Spleen (tissue), 11 donors: ENCODE measurements at regions not wholly inside any gene's neighbourhood (a gene's known extent, or its start where the extent isn't known, plus 50 kb on each side); places are given as distances from the start of the nearest gene placed in this dataset.

Experiments used
- DNase-seq: peaks from one replicate; pipeline ENCODE4 v3.0.0-alpha.2; 2020
- H3K27ac ChIP-seq, 8 donors: fragments of 200-600 bp; sonication (generic) in 7 of 8; 1 replicate in 4 of 8; 2 replicates in 4 of 8; pipeline versions ENCODE4 v1.5.0 to v1.8.0; 2016 to 2021; ENCODE audit warnings: inconsistent platforms in 4 of 8, mild to moderate bottlenecking in 4 of 8, moderate library complexity in 1 of 8
- H3K27me3 ChIP-seq, 7 donors: fragments of 200-600 bp; sonication (generic) in 6 of 7; replicated peaks in 1 of 7; 1 replicate in 4 of 7; 2 replicates in 3 of 7; pipeline versions ENCODE4 v1.5.0 to v1.8.0; 2016 to 2021; ENCODE audit warnings: inconsistent platforms in 3 of 7, mild to moderate bottlenecking in 1 of 7
- H3K36me3 ChIP-seq, 6 donors: fragments of 200-600 bp; sonication (generic) in 5 of 6; 1 replicate in 4 of 6; 2 replicates in 2 of 6; pipeline versions ENCODE4 v1.5.0 to v1.8.0; 2016 to 2021; ENCODE audit warnings: inconsistent platforms in 2 of 6
- H3K4me1 ChIP-seq, 6 donors: fragments of 200-600 bp; sonication (generic) in 5 of 6; 1 replicate in 3 of 6; 2 replicates in 3 of 6; pipeline versions ENCODE4 v1.5.0 to v1.8.0; 2016 to 2021; ENCODE audit warnings: inconsistent platforms in 3 of 6
- H3K4me3 ChIP-seq, 8 donors: fragments of 200-600 bp; sonication (generic) in 7 of 8; 1 replicate in 4 of 8; 2 replicates in 4 of 8; pipeline versions ENCODE4 v1.5.0 to v1.8.0; 2016 to 2021; ENCODE audit warnings: inconsistent platforms in 4 of 8, mild to moderate bottlenecking in 4 of 8, moderate library complexity in 2 of 8
- H3K9me3 ChIP-seq, 8 donors: fragments of 200-600 bp; sonication (generic) in 7 of 8; 1 replicate in 4 of 8; 2 replicates in 4 of 8; pipeline versions ENCODE4 v1.5.0 to v1.8.0; 2016 to 2021; ENCODE audit warnings: inconsistent platforms in 4 of 8
- POLR2A ChIP-seq, 3 donors: fragments of 450-650 bp; IDR thresholded peaks; one replicate each; pipeline ENCODE4 v1.5.1; 2017; ENCODE audit warnings: antibody characterized with exemption in 3 of 3, mild to moderate bottlenecking in 1 of 3
- POLR2AphosphoS5 ChIP-seq, 3 donors: sonication (generic); formaldehyde crosslinking; IDR thresholded peaks; one replicate each; pipeline ENCODE4 v1.5.1; 2017; ENCODE audit warnings: antibody characterized with exemption in 3 of 3
- WGBS, 5 donors: extraction: QIAGEN DNeasy Blood & Tissue Kit in 3 of 5; methylation state at CpG; one replicate each; pipeline versions ENCODE4 v1.1.5 to v1.1.7; 2013 to 2018; 5-methylcytosine and 5-hydroxymethylcytosine counted together
- intact Hi-C: fragments of 100-400 bp; cut with DNase I; formaldehyde crosslinking; loops from one replicate; pipeline ENCODE4 v1.15.0; 2023; ENCODE audit warnings: low total_unique reads
- TF ChIP-seq, protein P1 (sequence below), 11 experiments: fragments of 200-600 bp in 7 of 11; fragments of 450-650 bp in 4 of 11; sonication (generic) in 4 of 11; IDR thresholded peaks in 8 of 11; conservative IDR thresholded peaks in 3 of 11; 1 replicate in 7 of 11; 2 replicates in 4 of 11; pipeline versions ENCODE4 v1.4.0 to v1.8.0; 2016 to 2021; ENCODE audit warnings: antibody characterized with exemption in 11 of 11, inconsistent platforms in 4 of 11, mild to moderate bottlenecking in 1 of 11
- donor health status: healthy with polysubstance abuse.
- donor health status: DM: no; HTN: no; CAD: no; lungs with moderate emphysema.
- donor health status: DM: no; HTN: no; CAD: no.
- donor health status: Bipolar disorder and iron deficiency.
- donor health status: healthy.
- donor health status: DM: no; HTN: no; CAD: no.
- donor health status: DM: yes; HTN: yes; CAD: no.

- TF ChIP-seq POLR2AphosphoS5 (IDR thresholded peaks at IDR 0.05) (no peak), POLR2A (IDR thresholded peaks at IDR 0.05) (no peak)
- TF ChIP-seq, protein P1, sequence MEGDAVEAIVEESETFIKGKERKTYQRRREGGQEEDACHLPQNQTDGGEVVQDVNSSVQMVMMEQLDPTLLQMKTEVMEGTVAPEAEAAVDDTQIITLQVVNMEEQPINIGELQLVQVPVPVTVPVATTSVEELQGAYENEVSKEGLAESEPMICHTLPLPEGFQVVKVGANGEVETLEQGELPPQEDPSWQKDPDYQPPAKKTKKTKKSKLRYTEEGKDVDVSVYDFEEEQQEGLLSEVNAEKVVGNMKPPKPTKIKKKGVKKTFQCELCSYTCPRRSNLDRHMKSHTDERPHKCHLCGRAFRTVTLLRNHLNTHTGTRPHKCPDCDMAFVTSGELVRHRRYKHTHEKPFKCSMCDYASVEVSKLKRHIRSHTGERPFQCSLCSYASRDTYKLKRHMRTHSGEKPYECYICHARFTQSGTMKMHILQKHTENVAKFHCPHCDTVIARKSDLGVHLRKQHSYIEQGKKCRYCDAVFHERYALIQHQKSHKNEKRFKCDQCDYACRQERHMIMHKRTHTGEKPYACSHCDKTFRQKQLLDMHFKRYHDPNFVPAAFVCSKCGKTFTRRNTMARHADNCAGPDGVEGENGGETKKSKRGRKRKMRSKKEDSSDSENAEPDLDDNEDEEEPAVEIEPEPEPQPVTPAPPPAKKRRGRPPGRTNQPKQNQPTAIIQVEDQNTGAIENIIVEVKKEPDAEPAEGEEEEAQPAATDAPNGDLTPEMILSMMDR (IDR thresholded peaks at IDR 0.05 in 8 of 11, conservative IDR thresholded peaks at IDR 0.05 in 3 of 11): no peak
- peaks cover 0 to 22% (median 2%) of the 10 kb centered on the region in 8 donors for H3K9me3 ChIP-seq
- no peaks in the 10 kb centered on the region for H3K4me1 ChIP-seq
- H3K27me3 ChIP-seq: peaks cover 0 to 18% (median 0%) of the 10 kb centered on the region in 7 donors
- peak overlapping the region in 1 of 8 donors; percentile 6 for H3K4me3 ChIP-seq
- WGBS, 5 donors: 13 to 38% (median 20%) methylated on average over 33 to 49 of the region's 49 CpGs
- intact Hi-C loops: no loop called here
- no peak for DNase-seq
- H3K27ac ChIP-seq: no peak overlapping the region
- no peaks in the 10 kb centered on the region for H3K36me3 ChIP-seq
Observed at GRCh38 chr7:52088008-52088901, 771.6 kb upstream of the COBL start.

DNA sequence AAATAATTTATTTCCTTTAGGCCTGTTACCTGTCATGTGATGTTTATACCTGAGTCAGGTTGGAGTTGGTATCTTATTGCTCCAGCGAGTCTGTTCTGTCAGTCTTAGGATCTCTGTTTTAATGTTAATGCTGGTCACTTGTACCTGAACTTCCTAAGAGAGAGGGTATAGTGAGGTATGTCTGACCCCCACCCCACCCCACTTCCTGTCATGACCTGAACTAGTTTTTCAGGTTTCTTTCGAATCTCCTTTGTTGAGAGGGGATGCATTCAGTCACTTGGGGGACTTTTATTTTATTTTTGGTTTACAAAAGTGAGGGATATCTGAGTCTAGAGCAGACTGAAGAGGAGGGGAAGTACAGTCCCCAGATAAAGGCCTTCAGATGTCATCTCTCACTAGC is 769.0 kb upstream of the COBL start:
- intact Hi-C loops: no loop called here
- no peak for TF ChIP-seq POLR2AphosphoS5 (IDR thresholded peaks at IDR 0.05)
- no peak for TF ChIP-seq POLR2A (IDR thresholded peaks at IDR 0.05)
- TF ChIP-seq, protein P1 (IDR thresholded peaks at IDR 0.05 in 8 of 11, conservative IDR thresholded peaks at IDR 0.05 in 3 of 11): no peak
- H3K27me3 ChIP-seq: peaks cover 0 to 18% (median 0%) of the 10 kb centered on the region in 7 donors
- H3K4me1 ChIP-seq: no peaks in the 10 kb centered on the region
- H3K27ac ChIP-seq: no peak overlapping the region
- no peak overlapping the region for H3K4me3 ChIP-seq
- H3K9me3 ChIP-seq: peaks cover 0 to 21% (median 2%) of the 10 kb centered on the region in 8 donors
- H3K36me3 ChIP-seq: no peaks in the 10 kb centered on the region
- 43 to 68% (median 55%) methylated on average over 2 of the region's 2 CpGs for WGBS, 5 donors
- no peak for DNase-seq

DNA sequence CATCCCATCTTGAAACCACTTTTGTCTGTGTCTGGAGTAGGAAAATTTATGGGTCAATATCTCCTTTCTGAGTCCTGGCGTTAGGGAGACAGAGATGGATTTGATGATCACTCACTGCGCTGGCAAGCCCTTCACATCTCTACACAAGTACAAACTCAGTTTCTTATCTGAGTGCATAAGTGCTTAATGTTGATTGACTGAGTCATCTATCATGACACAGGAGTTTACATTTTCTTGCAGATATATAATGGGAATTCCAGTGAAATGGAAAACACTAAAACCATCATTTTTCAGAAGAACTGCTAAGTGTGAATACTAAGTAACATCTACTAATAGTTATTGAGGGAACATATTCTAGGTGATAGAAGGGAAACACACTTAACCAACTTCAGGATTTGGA is 763.9 kb upstream of the COBL start:
- intact Hi-C loops: no loop called here
- 41 to 67% (median 47%) methylated on average over 2 of the region's 2 CpGs for WGBS, 5 donors

DNA sequence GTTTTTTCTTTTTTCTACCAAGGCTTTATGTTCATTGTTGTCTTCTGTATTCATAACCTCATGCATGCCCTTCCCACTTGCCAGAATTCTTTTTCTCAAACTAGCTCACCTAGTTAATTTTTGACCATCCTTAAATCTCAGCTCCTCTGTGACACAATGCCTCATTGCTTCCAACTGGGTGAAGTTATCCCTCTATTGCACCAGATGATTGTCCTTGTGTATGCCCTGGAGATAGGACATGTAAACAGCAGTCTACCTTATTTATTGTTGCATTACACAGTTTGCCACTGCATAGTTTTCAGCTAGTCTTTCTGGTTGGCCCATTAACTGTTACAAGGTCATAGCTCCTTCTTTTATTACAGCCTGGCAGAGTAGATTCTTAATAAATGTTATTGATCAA is 763.1 kb upstream of the COBL start:
- intact Hi-C loops: no loop called here

More for the DNA sequence above, 763.9 kb upstream of the COBL start:
- no peaks in the 10 kb centered on the region for H3K36me3 ChIP-seq
- peaks cover 0 to 38% (median 14%) of the 10 kb centered on the region in 8 donors for H3K9me3 ChIP-seq
- no peak for TF ChIP-seq POLR2A (IDR thresholded peaks at IDR 0.05)
- TF ChIP-seq POLR2AphosphoS5 (IDR thresholded peaks at IDR 0.05): no peak
- TF ChIP-seq, protein P1 (IDR thresholded peaks at IDR 0.05 in 8 of 11, conservative IDR thresholded peaks at IDR 0.05 in 3 of 11): no peak
- H3K27me3 ChIP-seq: no peaks in the 10 kb centered on the region
- no peak overlapping the region for H3K27ac ChIP-seq
- H3K4me3 ChIP-seq: no peak overlapping the region
- DNase-seq: no peak
- H3K4me1 ChIP-seq: no peaks in the 10 kb centered on the region

More for the DNA sequence above, 763.1 kb upstream of the COBL start:
- Histone ChIP-seq H3K4me3 (no peak overlapping the region), H3K36me3 (no peaks in the 10 kb centered on the region), H3K27ac (no peak overlapping the region), H3K9me3 (peaks cover 0 to 45% (median 19%) of the 10 kb centered on the region in 8 donors), H3K27me3 (no peaks in the 10 kb centered on the region), H3K4me1 (no peaks in the 10 kb centered on the region)
- TF ChIP-seq, protein P1 (IDR thresholded peaks at IDR 0.05 in 8 of 11, conservative IDR thresholded peaks at IDR 0.05 in 3 of 11): no peak
- TF ChIP-seq POLR2A (IDR thresholded peaks at IDR 0.05) (no peak), POLR2AphosphoS5 (IDR thresholded peaks at IDR 0.05) (no peak)
- no peak for DNase-seq
